ENCODE measurements at regions not wholly inside any gene's neighbourhood (a gene's known extent, or its start where the extent isn't known, plus 50 kb on each side); places are given as distances from the start of the nearest gene placed in this dataset.

- no peak for DNase-seq
Measured at GRCh38 chr4:14831416-14831815, 170.9 kb upstream of the CPEB2 start.

GRCh38 chr4:14833053-14833452, 169.2 kb upstream of the CPEB2 start:
- DNase-seq = no peak

- no peak for DNase-seq
Measured at GRCh38 chr4:14834382-14834781, 167.9 kb upstream of the CPEB2 start.

GRCh38 chr4:14835288-14835687, 167.0 kb upstream of the CPEB2 start:
- no peak for DNase-seq

GRCh38 chr4:14835708-14836425, 166.4 kb upstream of the CPEB2 start:
- no peak for DNase-seq

- DNase-seq = no peak
Measured at GRCh38 chr4:14837860-14838259, 164.4 kb upstream of the CPEB2 start.

- DNase-seq = no peak
Measured at GRCh38 chr4:14841801-14842768, 160.2 kb upstream of the CPEB2 start.

- DNase-seq = no peak
Measured at GRCh38 chr4:14842964-14843630, 159.2 kb upstream of the CPEB2 start.

GRCh38 chr4:14844061-14844460, 158.2 kb upstream of the CPEB2 start:
- DNase-seq = no peak

- DNase-seq = no peak
Measured at GRCh38 chr4:14848229-14848628, 154.1 kb upstream of the CPEB2 start.

GRCh38 chr4:14850455-14851097, 151.7 kb upstream of the CPEB2 start:
- DNase-seq = no peak

GRCh38 chr4:14853176-14853943, 148.9 kb upstream of the CPEB2 start:
- DNase-seq = no peak

GRCh38 chr4:14855719-14856061, 146.6 kb upstream of the CPEB2 start:
- DNase-seq = no peak

GRCh38 chr4:14856062-14856933, 146.0 kb upstream of the CPEB2 start:
- DNase-seq = peak; percentile 32

GRCh38 chr4:14856934-14857235, 145.4 kb upstream of the CPEB2 start:
- no peak for DNase-seq

- DNase-seq = no peak
Measured at GRCh38 chr4:14857475-14857874, 144.8 kb upstream of the CPEB2 start.

GRCh38 chr4:14857981-14858380, 144.3 kb upstream of the CPEB2 start:
- no peak for DNase-seq

- DNase-seq = no peak
Measured at GRCh38 chr4:14862891-14863290, 139.4 kb upstream of the CPEB2 start.

GRCh38 chr4:14863418-14864364, 138.6 kb upstream of the CPEB2 start:
- no peak for DNase-seq

GRCh38 chr4:14864365-14865030, 137.8 kb upstream of the CPEB2 start:
- no peak for DNase-seq

Measured in CD4-positive, alpha-beta T cell treated with Interleukin-4 for 4 hours (primary cell).